ENCODE measurements at regions not wholly inside any gene's neighbourhood (a gene's known extent, or its start where the extent isn't known, plus 50 kb on each side); places are given as distances from the start of the nearest gene placed in this dataset.

DNA sequence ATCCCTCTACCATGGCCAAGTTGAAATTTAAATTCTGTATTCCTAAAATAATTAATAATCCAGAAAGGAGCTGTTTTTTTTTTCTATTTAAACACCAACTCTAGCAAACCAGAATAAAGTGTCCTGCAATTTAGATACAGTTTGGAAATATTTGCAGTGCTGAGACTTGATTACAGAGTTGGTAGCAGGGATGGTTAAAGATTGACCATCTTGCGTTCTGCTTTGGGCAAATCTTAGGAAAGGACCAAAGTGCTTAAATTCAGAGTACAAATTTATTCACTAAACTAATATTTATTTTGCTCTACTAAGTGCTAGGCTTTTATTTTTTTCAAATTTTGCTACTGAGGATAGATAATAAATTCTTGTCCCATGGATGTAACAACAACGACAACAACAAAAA is 180.2 kb upstream of the AADAT start:
- Histone ChIP-seq H3K4ac (replicated peaks; ENCODE audit: insufficient read length, low read depth, low read length) (no peak overlapping the region), H3K36me3 (ENCODE audit: control insufficient read depth in 2 of 4, insufficient read depth in 4 of 4, low read length in 3 of 4) (no peaks in the 10 kb centered on the region; a peak in 1 of 8 replicates), H3K4me1 (replicated peaks in 1 of 4; ENCODE audit: control insufficient read depth in 3 of 4, insufficient read depth in 4 of 4, low read length in 3 of 4) (no peaks in the 10 kb centered on the region), H4K91ac (replicated peaks; ENCODE audit: insufficient read length, low read length) (no peak overlapping the region), H3K4me2 (ENCODE audit: insufficient read depth in 1 of 2, low read depth in 2 of 2, low read length in 2 of 2) (no peak overlapping the region), H4K5ac (ENCODE audit: insufficient read length, low read depth, low read length) (no peak overlapping the region), H3K23ac (ENCODE audit: insufficient read length) (no peak overlapping the region), H3K18ac (ENCODE audit: extremely low read depth, low read length) (no peak overlapping the region), H3K9me3 (ENCODE audit: insufficient read depth in 2 of 2, low read depth in 1 of 2, low read length in 1 of 2) (peaks cover 0 to 8% of the 10 kb centered on the region in 2 experiments; a peak in 1 of 4 replicates), H3K79me1 (ENCODE audit: low read depth, low read length) (no peaks in the 10 kb centered on the region), H4K8ac (ENCODE audit: extremely low read depth, insufficient read depth, low read length) (no peak overlapping the region), H2BK5ac (ENCODE audit: low read depth, low read length) (no peak overlapping the region), H3K9ac (replicated peaks in 1 of 4; ENCODE audit: extremely low read depth in 1 of 4, low read depth in 3 of 4, low read length in 3 of 4) (no peak overlapping the region), H2BK20ac (ENCODE audit: low read length) (no peak overlapping the region), H2BK120ac (replicated peaks; ENCODE audit: low read depth, low read length) (no peak overlapping the region), H2AFZ (ENCODE audit: low read length) (no peak overlapping the region), H3K14ac (ENCODE audit: insufficient read length) (no peak overlapping the region), H3K27me3 (replicated peaks in 1 of 4; ENCODE audit: control insufficient read depth in 3 of 4, extremely low read depth in 1 of 4, insufficient read depth in 3 of 4, low read length in 3 of 4) (no peaks in the 10 kb centered on the region), H3K79me2 (ENCODE audit: control insufficient read depth in 1 of 2, insufficient read depth in 2 of 2, low read length in 2 of 2) (no peaks in the 10 kb centered on the region), H3K27ac (ENCODE audit: low read depth, low read length) (no peak overlapping the region), H2BK15ac (ENCODE audit: low read length) (no peak overlapping the region), H2BK12ac (ENCODE audit: low read depth, low read length) (no peak overlapping the region), H3K56ac (replicated peaks; ENCODE audit: insufficient read length, low read depth, low read length) (no peak overlapping the region), H3K4me3 (ENCODE audit: extremely low read depth in 1 of 4, insufficient read depth in 2 of 4, low read depth in 3 of 4, low read length in 4 of 4) (no peak overlapping the region), H3K23me2 (ENCODE audit: low read depth, low read length) (no peaks in the 10 kb centered on the region), H4K20me1 (replicated peaks in 1 of 2; ENCODE audit: control insufficient read depth in 1 of 2, insufficient read depth in 2 of 2, low read length in 2 of 2) (no peaks in the 10 kb centered on the region), H2AK5ac (ENCODE audit: low read depth, low read length) (no peak overlapping the region)
- ChIA-PET POLR2A (ENCODE audit: partially characterized antibody) (interaction anchor here (0.7 kb wide), 1 partner anchor 350 kb away, joined by 3 read pairs; no protein-coding TSS in a partner anchor), CTCF (ENCODE audit: partially characterized antibody) (interaction anchor here (0.6 to 3.1 kb wide), 6 partner anchors 10 to 1519 kb away, joined by 3 to 22 read pairs (median 4); no protein-coding TSS in a partner anchor)
- FAIRE-seq (no peak), DNase-seq (ENCODE audit: low read depth in 1 of 2, low spot score in 2 of 2) (no peak)
- WGBS, 2 experiments (ENCODE audit: extremely low coverage in 1 of 2, insufficient coverage in 1 of 2, insufficient read length in 1 of 2, insufficient replicate concordance in 2 of 2, low coverage in 1 of 2, low lambda C conversion rate in 2 of 2, missing lambda C conversion rate in 1 of 2): 92% methylated on average over 2 of the region's 2 CpGs; no CpG with 5 or more reads in 1 of the 2 experiments
- TF ChIP-seq, protein P1, sequence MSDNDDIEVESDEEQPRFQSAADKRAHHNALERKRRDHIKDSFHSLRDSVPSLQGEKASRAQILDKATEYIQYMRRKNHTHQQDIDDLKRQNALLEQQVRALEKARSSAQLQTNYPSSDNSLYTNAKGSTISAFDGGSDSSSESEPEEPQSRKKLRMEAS (IDR thresholded peaks at IDR 0.05): no peak
- no peak for TF ChIP-seq KDM4A (IDR thresholded peaks at IDR 0.05; ENCODE audit: low read depth, low read length, severe bottlenecking)
